Fibroblast of the aortic adventitia (primary cell): ENCODE measurements at regions not wholly inside any gene's neighbourhood (a gene's known extent, or its start where the extent isn't known, plus 50 kb on each side); places are given as distances from the start of the nearest gene placed in this dataset.

ENCODE experiments used
- DNase-seq: peaks from one replicate; pipeline ENCODE4 v3.0.0-alpha.2; 2010; ENCODE audit warnings: low read depth
- H3K4me3 ChIP-seq: 2 replicates; pipeline ENCODE4 v1.5.1; 2011; ENCODE audit warnings: low read depth, mild to moderate bottlenecking, control low read depth, low read length, moderate library complexity
- CTCF ChIP-seq: IDR thresholded peaks from 2 replicates; pipeline ENCODE4 v1.5.1; 2011; ENCODE audit warnings: mild to moderate bottlenecking, low read length, control low read depth, inconsistent platforms; ENCODE audit not compliant: insufficient read depth

- peak; percentile 8 for DNase-seq
- no peak for TF ChIP-seq CTCF
- H3K4me3 ChIP-seq = no peak overlapping the region
Measured at GRCh38 chr9:34830068-34830467, 120.1 kb upstream of the CCL21 start.

GRCh38 chr9:34826999-34827538 is 117.1 kb upstream of the CCL21 start:
- H3K4me3 ChIP-seq = no peak overlapping the region
- TF ChIP-seq CTCF = no peak
- DNase-seq = no peak

- H3K4me3 ChIP-seq = no peak overlapping the region
- TF ChIP-seq CTCF = no peak
- no peak for DNase-seq
Measured at GRCh38 chr9:34825775-34826174, 115.8 kb upstream of the CCL21 start.

- TF ChIP-seq CTCF = no peak
- H3K4me3 ChIP-seq = no peak overlapping the region
- no peak for DNase-seq
Measured at GRCh38 chr9:34823778-34824177, 113.8 kb upstream of the CCL21 start.

GRCh38 chr9:34810187-34810524 is 100.2 kb upstream of the CCL21 start:
- no peak for TF ChIP-seq CTCF
- no peak for DNase-seq
- H3K4me3 ChIP-seq = no peak overlapping the region

- H3K4me3 ChIP-seq = no peak overlapping the region
- TF ChIP-seq CTCF = peak; percentile 30
- DNase-seq = peak; percentile 6
Measured at GRCh38 chr9:34809504-34810186, 99.7 kb upstream of the CCL21 start.

GRCh38 chr9:34802916-34803315 is 93.0 kb upstream of the CCL21 start:
- no peak overlapping the region for H3K4me3 ChIP-seq
- TF ChIP-seq CTCF = no peak
- no peak for DNase-seq
